ENCODE measurements at regions not wholly inside any gene's neighbourhood (a gene's known extent, or its start where the extent isn't known, plus 50 kb on each side); places are given as distances from the start of the nearest gene placed in this dataset.

- DNase-seq: peak; percentile 20 to 35
These were observed 180.5 kb downstream of the ZNF365 start for GRCh38 chr10:62554632-62555199.

- no peak for DNase-seq
These were observed 185.5 kb downstream of the ZNF365 start for GRCh38 chr10:62559481-62560200.

DNA sequence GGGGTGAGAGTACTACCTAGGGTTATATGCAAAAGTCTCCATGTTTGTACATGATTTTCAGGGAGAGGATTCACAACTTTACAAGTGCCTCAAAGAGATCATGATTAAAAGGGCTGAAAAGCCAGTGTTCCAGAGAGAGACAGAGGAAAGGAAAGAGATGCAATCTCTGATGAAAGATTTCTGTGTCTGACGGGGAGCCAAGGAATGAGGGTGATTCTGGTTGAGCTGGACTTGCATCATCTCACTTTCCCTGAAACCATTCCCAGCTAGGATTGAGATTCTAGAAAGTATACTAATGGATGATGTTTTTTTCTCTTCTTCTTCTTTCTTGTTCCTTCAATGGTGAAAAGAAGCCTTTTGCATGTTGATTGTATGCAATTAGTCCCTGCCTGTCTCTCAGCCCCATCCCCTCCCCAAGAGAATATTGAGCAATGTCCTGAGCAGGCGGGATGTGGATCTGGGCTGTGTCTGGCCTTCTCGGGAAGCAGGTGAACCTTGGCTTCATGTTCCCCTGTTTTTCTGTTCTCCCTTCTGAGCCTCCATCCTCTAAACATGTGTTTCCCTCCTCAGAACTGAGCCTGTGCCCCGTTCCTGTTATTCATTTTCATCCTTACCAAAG lies 186.1 kb downstream of the ZNF365 start:
- no peak for DNase-seq

DNA sequence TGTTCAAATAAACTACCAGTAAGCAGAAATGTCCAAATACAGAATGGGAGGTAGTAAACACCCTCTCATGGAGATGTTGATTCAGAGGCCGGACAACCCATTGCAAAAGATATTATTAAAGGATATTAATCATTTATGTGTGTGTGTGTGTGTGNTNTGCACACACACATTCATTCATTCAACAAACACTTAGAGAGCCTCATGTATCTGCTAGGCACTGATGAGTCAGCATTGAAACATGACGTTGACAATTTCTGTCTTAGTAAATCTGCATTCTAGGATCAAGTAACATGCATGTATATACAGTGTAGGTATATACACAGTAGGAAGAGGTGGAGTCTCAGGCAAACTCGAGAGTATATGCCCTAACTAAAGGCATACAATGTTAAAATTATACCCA lies 187.0 kb downstream of the ZNF365 start:
- no peak for DNase-seq

DNA sequence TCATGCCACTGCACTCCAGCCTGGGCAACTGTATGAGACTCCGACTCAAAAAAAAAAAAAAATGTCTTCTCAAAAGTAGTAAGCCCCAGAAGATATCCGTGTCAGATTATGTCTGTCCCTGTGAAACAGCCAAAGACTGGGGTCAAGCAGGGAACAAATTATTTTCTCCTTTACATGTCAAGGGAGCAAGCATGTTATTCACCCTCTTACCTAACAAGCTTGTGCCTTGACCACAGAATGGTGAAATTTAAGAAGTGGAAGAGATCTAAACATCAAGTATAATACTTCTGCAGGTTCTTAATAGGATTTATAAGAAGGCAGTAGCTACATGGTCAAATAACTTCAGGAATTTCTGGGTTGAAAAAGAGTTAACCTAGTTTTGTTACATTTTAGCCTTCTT lies 187.9 kb downstream of the ZNF365 start:
- no peak for DNase-seq

GRCh38 chr10:62562795-62563194 lies 188.6 kb downstream of the ZNF365 start:
- DNase-seq: no peak

DNA sequence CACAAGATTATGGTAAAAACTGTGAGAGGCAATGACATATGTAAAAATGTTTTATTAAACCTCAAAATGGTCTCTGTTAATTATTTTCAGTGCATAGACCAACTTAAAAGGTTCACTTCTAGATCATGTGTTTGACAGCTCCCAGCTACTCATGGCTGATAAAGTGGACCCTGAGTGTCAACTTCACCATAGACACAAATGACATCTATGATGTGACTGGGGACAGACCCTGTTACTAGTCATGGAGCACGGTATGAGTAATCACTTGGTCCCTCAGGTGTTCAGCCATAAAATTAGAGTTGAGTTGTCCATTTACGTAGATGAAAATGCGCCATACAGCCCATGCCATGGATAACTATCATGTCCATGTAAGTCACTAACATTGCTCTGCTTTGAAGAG lies 199.8 kb downstream of the ZNF365 start:
- no peak for DNase-seq

GRCh38 chr10:62577076-62577475 lies 202.9 kb downstream of the ZNF365 start:
- DNase-seq: no peak

DNA sequence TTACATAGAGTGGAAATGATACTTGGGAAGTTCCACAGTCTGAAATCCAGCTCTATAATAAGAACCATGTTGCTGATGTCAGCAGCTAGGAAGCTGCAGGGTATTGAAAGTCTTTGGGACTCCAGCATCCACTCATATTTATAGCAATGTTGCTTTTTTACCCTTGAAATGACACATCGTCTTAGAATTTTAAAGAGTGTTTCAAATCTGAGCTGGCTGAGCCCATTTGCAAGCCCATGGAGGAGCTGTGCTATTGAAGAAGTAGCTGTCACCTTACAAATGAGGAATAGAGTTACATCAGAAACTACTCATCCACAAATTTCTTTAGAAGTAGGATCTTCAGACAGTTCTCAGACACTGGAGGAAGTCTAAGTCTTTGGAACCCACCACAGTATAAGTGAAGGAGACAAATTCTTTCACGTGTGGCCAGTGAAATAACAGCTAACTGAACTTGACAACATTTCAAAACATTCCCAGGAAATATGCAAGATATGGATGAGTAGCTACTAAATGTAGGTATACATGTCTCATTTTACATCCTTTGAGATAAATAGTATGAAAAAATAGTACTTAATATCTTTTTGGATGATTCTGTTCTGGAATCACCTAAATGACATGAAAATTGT lies 203.6 kb downstream of the ZNF365 start:
- no peak for DNase-seq

DNA sequence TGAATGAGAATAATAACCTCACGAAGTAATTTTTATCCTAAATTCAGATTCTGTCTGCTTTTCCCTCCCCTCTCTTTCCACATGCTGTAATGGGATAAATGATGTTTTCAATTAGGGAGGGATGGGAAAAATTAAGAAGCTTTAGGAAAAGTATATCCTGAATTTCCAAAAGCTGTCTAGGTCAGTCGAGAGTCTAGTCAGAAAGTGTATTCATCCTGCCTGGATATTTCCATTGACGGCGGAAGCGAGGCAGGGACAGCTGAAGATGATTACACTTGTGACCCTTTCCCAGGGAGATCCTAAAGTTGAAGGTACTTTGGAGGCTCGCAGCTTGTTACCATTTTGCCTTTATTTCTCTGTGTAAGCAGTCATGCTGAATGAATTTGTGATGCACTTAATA lies 204.1 kb downstream of the ZNF365 start:
- DNase-seq: no peak

GRCh38 chr10:62578916-62579315 lies 204.7 kb downstream of the ZNF365 start:
- DNase-seq: no peak

GRCh38 chr10:62580396-62580795 lies 206.2 kb downstream of the ZNF365 start:
- no peak for DNase-seq

GRCh38 chr10:62581351-62581750 lies 207.2 kb downstream of the ZNF365 start:
- no peak for DNase-seq

- no peak for DNase-seq
These were observed 208.0 kb downstream of the ZNF365 start for GRCh38 chr10:62582101-62582705.

GRCh38 chr10:62582804-62583208 lies 208.6 kb downstream of the ZNF365 start:
- DNase-seq: no peak

GRCh38 chr10:62583876-62584615 lies 209.9 kb downstream of the ZNF365 start:
- no peak for DNase-seq

DNA sequence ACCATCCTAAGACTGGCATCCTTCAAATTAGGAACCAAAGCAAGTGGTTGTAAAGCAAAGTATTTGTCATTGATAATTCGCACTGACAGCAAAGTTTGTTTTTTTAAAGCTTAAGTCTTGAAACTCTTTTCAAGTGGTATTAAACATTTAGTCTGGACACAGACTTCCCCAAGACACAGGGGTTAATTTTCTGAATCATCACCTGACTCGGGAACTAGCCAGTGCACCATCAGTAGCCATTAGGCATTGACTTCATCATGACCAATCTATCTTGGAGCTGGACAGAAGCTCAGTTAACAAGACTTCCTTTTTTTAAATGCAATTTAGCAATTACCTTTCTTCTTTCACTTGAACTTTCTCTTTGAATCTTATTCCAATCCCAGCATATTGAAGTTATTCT lies 210.6 kb downstream of the ZNF365 start:
- no peak for DNase-seq

GRCh38 chr10:62585211-62585775 lies 211.1 kb downstream of the ZNF365 start:
- no peak for DNase-seq

DNA sequence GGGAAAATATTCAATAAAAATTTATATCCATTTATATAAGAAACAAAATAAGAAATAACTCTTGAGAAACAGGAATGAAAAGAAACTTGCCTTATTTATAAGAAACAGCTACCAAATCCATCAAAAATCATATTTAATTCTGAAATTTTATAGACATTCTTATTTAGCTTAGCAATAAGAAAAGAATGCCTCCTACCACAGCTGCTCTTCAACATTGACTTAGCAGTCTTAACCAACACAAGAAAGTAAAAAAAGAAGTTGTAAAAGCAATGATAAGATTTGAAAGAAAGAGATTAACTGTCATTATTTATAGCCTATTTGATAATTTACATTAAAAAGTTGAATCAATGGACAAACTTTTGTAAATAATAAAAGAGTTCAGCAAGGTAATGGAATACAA lies 212.8 kb downstream of the ZNF365 start:
- DNase-seq: no peak

DNA sequence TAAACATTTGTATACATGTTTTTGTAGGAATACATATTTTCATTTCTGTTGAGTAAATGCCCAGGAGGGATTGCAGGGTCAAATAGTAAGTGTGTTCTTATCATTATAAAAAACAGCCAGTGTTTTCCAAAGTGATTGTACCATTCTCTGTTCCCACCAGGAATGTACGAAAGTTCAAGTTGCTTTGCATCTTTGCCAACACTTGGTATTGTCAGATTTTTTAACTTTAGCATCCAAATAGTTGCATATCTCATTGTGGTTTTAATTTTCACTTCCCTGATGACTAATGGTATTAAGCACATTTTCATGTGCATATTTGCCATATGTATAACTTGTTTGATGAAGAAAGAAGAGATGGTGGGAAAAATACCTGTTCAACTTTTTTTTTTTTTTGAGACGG lies 213.9 kb downstream of the ZNF365 start:
- DNase-seq: no peak

DNA sequence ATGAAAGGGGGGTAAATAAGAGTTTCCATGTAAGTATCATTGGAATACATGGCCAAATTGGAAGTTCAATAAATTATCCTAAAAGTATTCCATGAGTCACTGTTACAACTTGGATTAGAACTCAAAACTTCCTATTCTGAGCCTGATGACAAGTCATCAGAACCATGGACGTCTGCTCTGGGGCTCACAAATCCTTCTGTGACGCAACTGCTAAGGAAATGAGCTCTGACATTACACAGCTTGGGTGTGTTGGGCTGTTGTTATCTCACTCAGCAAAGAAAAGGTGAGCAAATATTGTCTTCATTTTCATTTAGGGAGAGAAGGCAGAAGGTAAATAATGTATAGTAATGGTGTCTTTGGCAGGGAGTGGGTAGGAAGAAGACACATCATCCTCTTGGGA lies 214.8 kb upstream of the ADO start:
- no peak for DNase-seq

- no peak for DNase-seq
These were observed 214.2 kb upstream of the ADO start for GRCh38 chr10:62590306-62590705.
